Panc1 (cell line): ENCODE measurements at regions not wholly inside any gene's neighbourhood (a gene's known extent, or its start where the extent isn't known, plus 50 kb on each side); places are given as distances from the start of the nearest gene placed in this dataset.

ENCODE experiments used
- ATAC-seq: fragments of 200-7000 bp; cut with Tn5 transposase; 2 replicates; pipeline ENCODE4 v1.9.1; 2020; ENCODE audit warnings: mild to moderate bottlenecking, moderate library complexity
- BruUV-seq: library from RNA; stranded (reverse); fragments of 400-500 nt; replicated peaks from 2 replicates; lab custom pipeline; 2021; lab: Mats Ljungman, UMichigan
- CTCF ChIA-PET: fragments of 300-600 bp; sonication (Branson Sonifier 250); formaldehyde crosslinking; loops from one replicate; lab custom pipeline; 2022; ENCODE audit warnings: antibody characterized with exemption; lab: Charles Lee
- POLR2A ChIA-PET: fragments of 300-600 bp; sonication (Branson Sonifier 250); formaldehyde crosslinking; loops from one replicate; lab custom pipeline; 2022; ENCODE audit warnings: antibody characterized with exemption; lab: Charles Lee
- DNase-seq: peaks from one replicate; pipeline ENCODE4 v3.0.0-alpha.2; 2010; ENCODE audit warnings: low read depth, low spot score
- H3K27ac ChIP-seq: 2 replicates; pipeline ENCODE4 v1.5.1; 2011; ENCODE audit warnings: mild to moderate bottlenecking, low read length, inconsistent platforms
- H3K27me3 ChIP-seq: fragments of 200-500 bp; sonication (Bioruptor generic); 2 replicates; pipeline ENCODE4 v1.6.0; 2014; ENCODE audit warnings: low read length, inconsistent platforms; ENCODE audit not compliant: control insufficient read depth, insufficient read depth
- H3K36me3 ChIP-seq: fragments of 200-500 bp; sonication (Bioruptor generic); 2 replicates; pipeline ENCODE4 v1.5.1; 2014; ENCODE audit warnings: inconsistent platforms, mild to moderate bottlenecking, low read length, moderate library complexity; ENCODE audit not compliant: control insufficient read depth, insufficient read depth
- H3K4me1 ChIP-seq: 2 replicates; pipeline ENCODE4 v1.5.1; 2011; ENCODE audit warnings: inconsistent platforms, mild to moderate bottlenecking, low read length, moderate library complexity; ENCODE audit not compliant: control insufficient read depth, insufficient read depth
- H3K4me3 ChIP-seq, 2 experiments: 2 replicates each; pipeline ENCODE4 v1.5.1; 2011 to 2012; ENCODE audit warnings: low read depth in 2 of 2, low read length in 2 of 2, mild to moderate bottlenecking in 2 of 2, inconsistent platforms in 1 of 2, moderate library complexity in 1 of 2
- H3K9me3 ChIP-seq: fragments of 200-500 bp; sonication (Bioruptor generic); 2 replicates; pipeline ENCODE4 v1.5.1; 2014; ENCODE audit warnings: low read depth, mild to moderate bottlenecking, inconsistent platforms, low read length, moderate library complexity; ENCODE audit not compliant: control insufficient read depth, insufficient read depth
- CTCF ChIP-seq: fragments of 450-650 bp; IDR thresholded peaks from 2 replicates; pipeline ENCODE4 v1.5.1; 2017; ENCODE audit warnings: mild to moderate bottlenecking
- POLR2AphosphoS5 ChIP-seq: IDR thresholded peaks from 2 replicates; pipeline ENCODE4 v1.6.1; 2012; ENCODE audit warnings: mild to moderate bottlenecking, low read depth, low read length, moderate library complexity
- SIN3A ChIP-seq: IDR thresholded peaks from 2 replicates; pipeline ENCODE4 v1.6.1; 2012; ENCODE audit warnings: low read depth, mild to moderate bottlenecking, low read length, moderate library complexity, borderline replicate concordance; ENCODE audit not compliant: insufficient read depth
- TCF7L2 ChIP-seq: IDR thresholded peaks from 2 replicates; pipeline ENCODE4 v1.6.1; 2011; ENCODE audit warnings: mild to moderate bottlenecking, low read depth, low read length, inconsistent platforms
- in situ Hi-C: cut with HindIII; loops from 2 replicates; pipeline ENCODE4 v1.10.0; 2016; ENCODE audit warnings: low sequenced_read_pairs, low pct_unique_long_range_greater_than_20kb
- intact Hi-C: fragments of 100-400 bp; cut with micrococcal nuclease; formaldehyde crosslinking; loops from one replicate; pipeline ENCODE4 v1.10.0; 2022; ENCODE audit not compliant: unreplicated experiment
- TF ChIP-seq, protein P1 (sequence below), 2 experiments: IDR thresholded peaks; 2 replicates each; pipeline ENCODE4 v1.6.1; 2011 to 2012; ENCODE audit warnings: low read depth in 2 of 2, control low read depth in 1 of 2, low read length in 1 of 2, mild to moderate bottlenecking in 1 of 2, moderate library complexity in 1 of 2; ENCODE audit not compliant: insufficient read depth in 1 of 2

GRCh38 chr13:99778500-99778899 lies 193.1 kb downstream of the ZIC5 start:
- Histone ChIP-seq H3K4me3 (no peak overlapping the region), H3K36me3 (no peaks in the 10 kb centered on the region), H3K9me3 (no peaks in the 10 kb centered on the region), H3K27ac (no peak overlapping the region), H3K4me1 (no peaks in the 10 kb centered on the region), H3K27me3 (no peaks in the 10 kb centered on the region)
- ChIA-PET CTCF (interaction anchor here (0.6 kb wide), 1 partner anchor 313 kb away, joined by 3 read pairs; no protein-coding TSS in a partner anchor), POLR2A (no interaction called here)
- TF ChIP-seq CTCF: no peak
- TF ChIP-seq, protein P1, sequence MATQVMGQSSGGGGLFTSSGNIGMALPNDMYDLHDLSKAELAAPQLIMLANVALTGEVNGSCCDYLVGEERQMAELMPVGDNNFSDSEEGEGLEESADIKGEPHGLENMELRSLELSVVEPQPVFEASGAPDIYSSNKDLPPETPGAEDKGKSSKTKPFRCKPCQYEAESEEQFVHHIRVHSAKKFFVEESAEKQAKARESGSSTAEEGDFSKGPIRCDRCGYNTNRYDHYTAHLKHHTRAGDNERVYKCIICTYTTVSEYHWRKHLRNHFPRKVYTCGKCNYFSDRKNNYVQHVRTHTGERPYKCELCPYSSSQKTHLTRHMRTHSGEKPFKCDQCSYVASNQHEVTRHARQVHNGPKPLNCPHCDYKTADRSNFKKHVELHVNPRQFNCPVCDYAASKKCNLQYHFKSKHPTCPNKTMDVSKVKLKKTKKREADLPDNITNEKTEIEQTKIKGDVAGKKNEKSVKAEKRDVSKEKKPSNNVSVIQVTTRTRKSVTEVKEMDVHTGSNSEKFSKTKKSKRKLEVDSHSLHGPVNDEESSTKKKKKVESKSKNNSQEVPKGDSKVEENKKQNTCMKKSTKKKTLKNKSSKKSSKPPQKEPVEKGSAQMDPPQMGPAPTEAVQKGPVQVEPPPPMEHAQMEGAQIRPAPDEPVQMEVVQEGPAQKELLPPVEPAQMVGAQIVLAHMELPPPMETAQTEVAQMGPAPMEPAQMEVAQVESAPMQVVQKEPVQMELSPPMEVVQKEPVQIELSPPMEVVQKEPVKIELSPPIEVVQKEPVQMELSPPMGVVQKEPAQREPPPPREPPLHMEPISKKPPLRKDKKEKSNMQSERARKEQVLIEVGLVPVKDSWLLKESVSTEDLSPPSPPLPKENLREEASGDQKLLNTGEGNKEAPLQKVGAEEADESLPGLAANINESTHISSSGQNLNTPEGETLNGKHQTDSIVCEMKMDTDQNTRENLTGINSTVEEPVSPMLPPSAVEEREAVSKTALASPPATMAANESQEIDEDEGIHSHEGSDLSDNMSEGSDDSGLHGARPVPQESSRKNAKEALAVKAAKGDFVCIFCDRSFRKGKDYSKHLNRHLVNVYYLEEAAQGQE (IDR thresholded peaks at IDR 0.05; ENCODE audit: insufficient read depth in 1 of 2, low read depth in 2 of 2, low read length in 1 of 2): no peak
- no peak for TF ChIP-seq SIN3A
- TF ChIP-seq POLR2AphosphoS5: no peak
- no peak for TF ChIP-seq TCF7L2
- ATAC-seq (no peak), DNase-seq (no peak)
- BruUV-seq: no TSS peak
- in situ Hi-C loops: no loop called here
- intact Hi-C loops: no loop called here

GRCh38 chr13:99777873-99778272 lies 193.7 kb downstream of the ZIC5 start:
- no peak for ATAC-seq
- Histone ChIP-seq H3K4me3 (no peak overlapping the region), H3K9me3 (no peaks in the 10 kb centered on the region), H3K4me1 (no peaks in the 10 kb centered on the region), H3K36me3 (no peaks in the 10 kb centered on the region), H3K27me3 (no peaks in the 10 kb centered on the region), H3K27ac (no peak overlapping the region)
- POLR2A ChIA-PET: no interaction called here
- no peak for TF ChIP-seq SIN3A
- TF ChIP-seq, protein P1 (IDR thresholded peaks at IDR 0.05; ENCODE audit: insufficient read depth in 1 of 2, low read depth in 2 of 2, low read length in 1 of 2): no peak
- TF ChIP-seq CTCF: no peak
- no peak for TF ChIP-seq POLR2AphosphoS5
- in situ Hi-C loops: no loop called here
- no TSS peak for BruUV-seq
- CTCF ChIA-PET: interaction anchor here (0.6 kb wide), 1 partner anchor 314 kb away, joined by 3 read pairs; no protein-coding TSS in a partner anchor
- intact Hi-C loops: no loop called here
- DNase-seq: no peak
